Inferior parietal cortex (tissue), 1 donor: ENCODE measurements at regions not wholly inside any gene's neighbourhood (a gene's known extent, or its start where the extent isn't known, plus 50 kb on each side); places are given as distances from the start of the nearest gene placed in this dataset.
"Not testable (repeated sequence)": the region's sequence is repeated elsewhere in the genome, so short reads cannot be mapped to it uniquely, and the experiment has no call there.

Experiments used
- DNase-seq: peaks from one replicate; pipeline ENCODE4 v3.0.0-alpha.2; 2016; ENCODE audit errors: extremely low spot score

GRCh38 chr12:73950507-73950906 lies 587.1 kb upstream of the ATXN7L3B start:
- DNase-seq, result peak; percentile 28

GRCh38 chr12:73951956-73952703 lies 585.5 kb upstream of the ATXN7L3B start:
- DNase-seq, result no peak

- no peak for DNase-seq
Measured at GRCh38 chr12:73964641-73965040, 573.0 kb upstream of the ATXN7L3B start.

GRCh38 chr12:73973486-73973885 lies 564.1 kb upstream of the ATXN7L3B start:
- DNase-seq, result no peak

- no peak for DNase-seq
Measured at GRCh38 chr12:73984552-73984951, 553.1 kb upstream of the ATXN7L3B start.

- DNase-seq, result no peak
Measured at GRCh38 chr12:73991138-73991537, 546.5 kb upstream of the ATXN7L3B start.

GRCh38 chr12:73998894-73999293 lies 538.7 kb upstream of the ATXN7L3B start:
- DNase-seq, result no peak

GRCh38 chr12:74015118-74015517 lies 522.5 kb upstream of the ATXN7L3B start:
- DNase-seq, result no peak

- DNase-seq, result not testable (repeated sequence)
Measured at GRCh38 chr12:74016324-74016723, 521.3 kb upstream of the ATXN7L3B start.

GRCh38 chr12:74018849-74019248 lies 518.8 kb upstream of the ATXN7L3B start:
- DNase-seq, result no peak

- peak; percentile 76 for DNase-seq
Measured at GRCh38 chr12:74021937-74022336, 515.7 kb upstream of the ATXN7L3B start.

GRCh38 chr12:74031045-74031444 lies 506.6 kb upstream of the ATXN7L3B start:
- DNase-seq, result no peak

GRCh38 chr12:74033531-74033930 lies 504.1 kb upstream of the ATXN7L3B start:
- DNase-seq, result no peak

- DNase-seq, result not testable (repeated sequence)
Measured at GRCh38 chr12:74039138-74039537, 498.5 kb upstream of the ATXN7L3B start.

- no peak for DNase-seq
Measured at GRCh38 chr12:74043343-74043742, 494.3 kb upstream of the ATXN7L3B start.

GRCh38 chr12:74049348-74049747 lies 488.3 kb upstream of the ATXN7L3B start:
- DNase-seq, result no peak

- no peak for DNase-seq
Measured at GRCh38 chr12:74051848-74052247, 485.8 kb upstream of the ATXN7L3B start.

- DNase-seq, result no peak
Measured at GRCh38 chr12:74066476-74066875, 471.2 kb upstream of the ATXN7L3B start.

GRCh38 chr12:74071182-74071581 lies 466.5 kb upstream of the ATXN7L3B start:
- DNase-seq, result no peak

GRCh38 chr12:74076918-74077317 lies 460.7 kb upstream of the ATXN7L3B start:
- DNase-seq, result no peak

GRCh38 chr12:74105434-74105833 lies 432.2 kb upstream of the ATXN7L3B start:
- no peak for DNase-seq

GRCh38 chr12:74108729-74109128 lies 428.9 kb upstream of the ATXN7L3B start:
- DNase-seq, result no peak

GRCh38 chr12:74111688-74112360 lies 425.8 kb upstream of the ATXN7L3B start:
- DNase-seq, result peak; percentile 30
